Sigmoid colon (tissue), 4 donors: ENCODE measurements at regions not wholly inside any gene's neighbourhood (a gene's known extent, or its start where the extent isn't known, plus 50 kb on each side); places are given as distances from the start of the nearest gene placed in this dataset.

ENCODE experiments used
- CTCF ChIP-seq, 4 experiments: fragments of 450-650 bp in 3 of 4; fragments of 200-600 bp in 1 of 4; IDR thresholded peaks; one replicate each; pipeline ENCODE4 v1.5.1; 2016 to 2019; ENCODE audit warnings: antibody characterized with exemption in 4 of 4, mild to moderate bottlenecking in 3 of 4, moderate library complexity in 2 of 4
- EP300 ChIP-seq, 4 donors: sonication (generic); formaldehyde crosslinking; IDR thresholded peaks; one replicate each; pipeline ENCODE4 v1.6.1; 2017; ENCODE audit warnings: antibody characterized with exemption in 4 of 4
- POLR2A ChIP-seq, 2 donors: fragments of 450-650 bp; IDR thresholded peaks; one replicate each; pipeline ENCODE4 v1.6.1; 2016; ENCODE audit warnings: antibody characterized with exemption in 2 of 2, mild to moderate bottlenecking in 2 of 2, moderate library complexity in 2 of 2

GRCh38 chr17:13153036-13153435 is 135.2 kb upstream of the ELAC2 start:
- TF ChIP-seq EP300 (IDR thresholded peaks at IDR 0.05) (no peak), CTCF (IDR thresholded peaks at IDR 0.05) (no peak), POLR2A (IDR thresholded peaks at IDR 0.05) (no peak)
